Fibroblast of villous mesenchyme (primary cell): ENCODE measurements at regions not wholly inside any gene's neighbourhood (a gene's known extent, or its start where the extent isn't known, plus 50 kb on each side); places are given as distances from the start of the nearest gene placed in this dataset.

ENCODE experiments used
- DNase-seq: peaks from one replicate; pipeline ENCODE4 v3.0.0-alpha.2; 2010; ENCODE audit warnings: low read depth
- H3K4me3 ChIP-seq: 2 replicates; pipeline ENCODE4 v1.5.1; 2011; ENCODE audit warnings: low read depth, mild to moderate bottlenecking, low read length
- TF ChIP-seq, protein P1 (sequence below): IDR thresholded peaks from 2 replicates; pipeline ENCODE4 v1.5.1; 2012; ENCODE audit warnings: low read depth, mild to moderate bottlenecking, low read length; ENCODE audit not compliant: insufficient read depth

- no peak overlapping the region for H3K4me3 ChIP-seq
- no peak for DNase-seq
- TF ChIP-seq, protein P1, sequence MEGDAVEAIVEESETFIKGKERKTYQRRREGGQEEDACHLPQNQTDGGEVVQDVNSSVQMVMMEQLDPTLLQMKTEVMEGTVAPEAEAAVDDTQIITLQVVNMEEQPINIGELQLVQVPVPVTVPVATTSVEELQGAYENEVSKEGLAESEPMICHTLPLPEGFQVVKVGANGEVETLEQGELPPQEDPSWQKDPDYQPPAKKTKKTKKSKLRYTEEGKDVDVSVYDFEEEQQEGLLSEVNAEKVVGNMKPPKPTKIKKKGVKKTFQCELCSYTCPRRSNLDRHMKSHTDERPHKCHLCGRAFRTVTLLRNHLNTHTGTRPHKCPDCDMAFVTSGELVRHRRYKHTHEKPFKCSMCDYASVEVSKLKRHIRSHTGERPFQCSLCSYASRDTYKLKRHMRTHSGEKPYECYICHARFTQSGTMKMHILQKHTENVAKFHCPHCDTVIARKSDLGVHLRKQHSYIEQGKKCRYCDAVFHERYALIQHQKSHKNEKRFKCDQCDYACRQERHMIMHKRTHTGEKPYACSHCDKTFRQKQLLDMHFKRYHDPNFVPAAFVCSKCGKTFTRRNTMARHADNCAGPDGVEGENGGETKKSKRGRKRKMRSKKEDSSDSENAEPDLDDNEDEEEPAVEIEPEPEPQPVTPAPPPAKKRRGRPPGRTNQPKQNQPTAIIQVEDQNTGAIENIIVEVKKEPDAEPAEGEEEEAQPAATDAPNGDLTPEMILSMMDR: no peak
These were observed 186.2 kb downstream of the DICER1 start for GRCh38 chr14:94970941-94971730.

- TF ChIP-seq, protein P1: no peak
- H3K4me3 ChIP-seq: no peak overlapping the region
- no peak for DNase-seq
These were observed 187.6 kb downstream of the DICER1 start for GRCh38 chr14:94969766-94970165.

GRCh38 chr14:94966868-94967267 lies 190.5 kb downstream of the DICER1 start:
- no peak for DNase-seq
- no peak overlapping the region for H3K4me3 ChIP-seq
- TF ChIP-seq, protein P1: no peak

DNA sequence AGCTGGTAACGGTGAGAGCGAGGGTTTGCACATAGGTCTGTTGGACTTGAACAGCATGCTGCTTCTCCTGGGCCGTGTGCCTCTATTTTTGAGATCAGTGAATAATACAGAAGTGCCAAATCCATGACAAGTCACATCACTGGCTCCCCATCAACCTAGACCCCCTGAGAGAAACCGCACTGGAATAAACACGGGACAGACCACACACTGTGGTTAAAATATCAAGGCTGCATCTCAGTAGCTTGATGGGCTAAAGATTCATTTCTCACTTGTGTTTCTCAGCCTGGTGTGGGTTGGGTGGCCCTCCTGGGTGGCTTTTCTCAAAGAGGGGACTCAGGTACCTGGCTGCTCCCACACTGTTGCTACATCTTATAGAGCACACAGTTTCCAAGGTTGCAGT lies 191.0 kb downstream of the DICER1 start:
- no peak overlapping the region for H3K4me3 ChIP-seq
- TF ChIP-seq, protein P1: no peak
- no peak for DNase-seq

GRCh38 chr14:94965551-94966313 lies 191.6 kb downstream of the DICER1 start:
- TF ChIP-seq, protein P1: no peak

GRCh38 chr14:94964931-94965330 lies 192.4 kb downstream of the DICER1 start:
- H3K4me3 ChIP-seq: no peak overlapping the region
- TF ChIP-seq, protein P1: no peak
- DNase-seq: no peak

More at GRCh38 chr14:94965551-94966313, 191.6 kb downstream of the DICER1 start:
- H3K4me3 ChIP-seq: no peak overlapping the region
- DNase-seq: no peak
